Activated CD4-positive, alpha-beta T cell treated with anti-CD3 and anti-CD28 coated beads, Interleukin-2, Interleukin-6, amounts not matched to agents 100 ng/mL and 50 ng/mL, durations not matched to agents 16 hours and 8 hours (primary cell): ENCODE measurements at regions not wholly inside any gene's neighbourhood (a gene's known extent, or its start where the extent isn't known, plus 50 kb on each side); places are given as distances from the start of the nearest gene placed in this dataset.

ENCODE experiments used
- DNase-seq: peaks from one replicate; pipeline ENCODE4 v3.0.0-alpha.2; 2020

DNA sequence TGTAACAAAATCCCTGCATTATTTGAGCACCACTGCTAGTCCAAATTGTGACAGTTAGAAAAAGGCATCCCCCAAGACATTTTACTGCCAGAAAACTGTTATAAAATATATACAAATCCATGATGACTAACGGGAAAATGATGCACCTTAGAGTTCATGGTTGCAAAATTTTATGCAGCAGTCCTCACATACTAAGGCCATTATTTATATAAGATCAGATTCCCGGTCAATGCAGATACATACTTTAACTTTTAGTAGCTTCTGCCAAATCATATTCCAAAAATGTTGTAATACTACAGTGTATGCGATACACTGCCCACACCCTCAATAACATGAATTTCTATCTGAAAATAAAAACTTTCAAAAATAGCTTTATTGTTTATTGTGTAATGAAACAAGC lies 239.9 kb upstream of the ZNF32 start:
- DNase-seq = no peak

DNA sequence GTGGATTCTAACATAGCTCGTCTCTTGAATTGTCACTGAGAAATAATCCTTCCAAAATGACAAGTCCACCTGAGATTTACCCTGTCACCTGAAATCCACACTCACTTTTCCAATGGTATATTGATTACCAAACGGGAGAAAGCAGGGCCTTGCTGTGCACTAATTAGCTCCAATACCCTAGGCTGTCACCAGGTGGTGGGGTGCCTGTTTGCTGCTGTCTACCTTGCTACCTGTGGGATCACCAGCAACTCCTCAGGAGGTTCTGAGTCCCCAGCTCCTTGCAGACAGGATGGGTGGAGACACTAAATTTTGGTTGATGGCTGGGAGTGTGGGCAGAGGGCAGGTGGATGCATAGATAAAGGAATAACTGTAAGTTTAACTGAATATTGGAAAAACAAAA lies 237.2 kb upstream of the ZNF32 start:
- no peak for DNase-seq

DNA sequence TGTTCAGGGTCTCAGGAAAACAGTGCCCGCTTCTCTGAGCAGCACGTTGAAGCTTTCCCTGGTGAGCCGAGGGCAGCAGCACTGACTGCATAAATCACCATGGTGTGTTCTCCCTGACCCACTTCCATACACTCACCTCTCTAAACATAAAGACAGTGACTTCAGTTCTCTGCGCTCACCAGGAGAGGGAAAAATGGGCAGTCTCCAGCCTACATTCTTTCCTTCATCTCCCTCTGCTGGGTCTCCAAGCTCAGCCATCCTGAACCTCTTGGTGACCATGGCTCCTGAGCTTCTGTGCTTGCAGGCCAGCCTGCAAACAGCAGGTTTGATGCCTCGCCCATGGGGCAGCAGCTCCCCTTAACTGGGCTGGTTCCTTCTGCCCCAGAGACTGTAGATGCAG lies 236.6 kb upstream of the ZNF32 start:
- no peak for DNase-seq

DNA sequence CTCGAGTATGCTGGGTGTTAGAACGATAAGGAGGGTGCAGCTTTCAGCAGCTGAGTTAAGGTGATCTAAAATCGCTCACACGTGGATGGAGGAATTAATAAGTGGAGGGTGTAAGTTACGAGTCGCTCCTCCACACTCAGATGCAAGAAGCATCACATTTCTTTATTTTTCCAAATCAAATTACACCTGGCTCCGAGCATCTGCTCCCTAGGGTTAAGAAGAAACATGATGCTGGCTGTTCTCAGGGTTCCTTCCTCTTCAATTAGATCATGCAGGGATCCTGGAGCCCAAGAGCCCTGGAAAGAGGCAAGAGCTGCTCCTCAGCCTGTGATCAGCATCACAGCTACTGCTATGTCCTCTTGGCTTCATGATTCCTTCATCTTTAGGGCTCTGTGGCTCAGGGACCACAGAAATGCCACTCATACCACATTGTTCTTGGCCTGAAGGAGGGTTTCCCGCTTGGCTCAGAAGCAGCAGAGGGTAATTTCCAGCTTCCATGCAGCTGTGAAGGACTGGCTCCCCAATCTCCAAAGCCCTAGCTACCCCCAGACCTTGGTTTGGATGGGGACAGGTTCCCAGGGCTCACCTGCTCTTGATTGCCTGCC lies 235.9 kb upstream of the ZNF32 start:
- no peak for DNase-seq

DNA sequence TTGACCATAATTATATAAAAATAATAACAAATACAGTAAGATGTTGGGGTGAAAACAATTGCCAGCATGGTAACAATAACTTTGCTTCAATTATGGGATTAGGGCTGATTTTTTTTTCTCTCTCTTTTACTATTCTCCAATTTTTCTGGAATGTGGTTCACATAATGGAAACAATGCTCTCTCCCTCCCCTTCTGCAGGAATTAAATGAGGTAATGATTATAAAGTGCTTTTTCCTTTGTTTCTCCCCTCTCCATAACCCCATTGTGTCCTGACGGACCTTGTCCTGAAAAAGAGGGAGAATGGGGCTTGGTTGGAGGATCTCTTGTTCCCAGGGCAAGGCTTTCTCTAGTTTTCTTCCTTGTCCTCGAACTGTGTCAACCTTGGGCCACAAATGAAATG lies 234.0 kb upstream of the ZNF32 start:
- no peak for DNase-seq

DNA sequence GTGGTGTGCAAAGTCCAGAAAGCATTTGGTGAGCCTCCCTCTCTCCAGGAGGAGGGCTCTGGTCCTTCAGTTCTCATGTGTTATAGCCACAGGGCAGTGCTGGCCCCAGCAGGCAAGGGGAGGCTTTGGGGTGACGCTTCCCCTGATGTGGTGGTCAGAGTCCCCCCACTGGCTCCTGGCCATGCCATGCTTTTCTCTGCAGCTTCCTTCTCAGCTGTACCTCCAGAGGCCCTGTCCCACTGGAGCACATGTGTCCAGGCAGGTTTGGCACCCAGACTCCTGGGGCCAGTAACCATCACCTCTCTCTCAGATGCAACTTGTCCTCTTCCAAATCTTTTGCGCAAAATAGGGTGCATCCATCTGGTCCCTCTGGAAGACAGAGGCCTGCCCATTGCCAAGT lies 233.0 kb upstream of the ZNF32 start:
- DNase-seq = no peak

DNA sequence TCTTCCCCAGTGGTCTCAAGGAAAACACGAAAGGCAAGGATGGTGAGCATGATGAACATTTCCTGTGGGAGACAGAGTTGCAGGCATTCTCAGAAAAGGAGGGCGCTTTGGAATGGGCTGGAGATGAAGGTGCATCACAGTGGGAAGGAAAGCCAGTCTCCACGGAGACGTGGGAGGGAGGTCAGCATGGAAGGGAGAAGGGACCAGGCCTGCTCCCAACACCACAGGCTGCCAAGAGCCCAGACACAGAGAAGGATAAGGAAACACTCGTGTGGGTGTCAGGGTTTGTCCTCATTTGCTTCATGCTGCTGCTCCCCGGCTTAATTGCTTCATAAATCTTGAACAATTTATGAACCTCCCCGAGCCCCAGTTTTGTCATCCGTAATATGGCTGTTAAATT lies 231.5 kb upstream of the ZNF32 start:
- no peak for DNase-seq

DNA sequence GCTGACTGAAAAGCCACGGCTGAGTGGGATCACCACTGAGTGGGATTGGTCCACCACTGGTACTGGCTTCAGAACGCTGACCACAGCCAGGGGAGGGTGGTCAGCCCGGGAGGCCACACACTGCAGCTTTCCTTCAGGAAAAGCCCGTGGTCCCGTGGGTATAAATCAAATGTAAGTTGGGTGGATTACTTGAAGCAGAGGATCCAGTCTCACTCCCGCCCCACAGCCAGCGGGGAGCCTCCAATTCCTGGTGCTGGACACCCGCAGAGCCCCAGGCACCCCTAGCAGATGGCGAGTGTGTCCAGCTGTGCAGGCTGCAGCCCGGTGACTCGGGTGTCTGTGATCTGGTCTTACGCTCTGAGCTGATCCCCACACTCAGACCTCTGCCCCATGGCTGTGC lies 231.1 kb upstream of the ZNF32 start:
- DNase-seq = no peak

DNA sequence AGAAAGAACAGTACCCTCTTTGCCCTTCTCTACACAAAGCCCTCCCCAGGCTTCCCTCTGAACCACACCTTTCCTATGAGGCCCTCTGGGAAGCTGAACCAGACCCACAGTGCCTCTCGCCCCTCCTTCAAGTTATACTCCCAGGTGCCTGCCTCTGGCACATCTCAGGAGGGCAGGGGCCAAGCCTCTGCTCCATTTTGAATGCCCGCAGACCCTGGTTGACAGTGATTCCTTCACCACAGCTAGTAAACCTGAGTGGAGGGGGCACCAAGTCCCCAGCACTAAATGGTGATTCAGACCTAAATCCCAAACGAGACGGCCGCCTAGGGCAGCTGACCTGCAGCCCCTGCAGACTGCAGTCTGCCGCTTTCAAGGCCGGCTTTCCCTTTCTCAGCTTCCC lies 230.5 kb upstream of the ZNF32 start:
- DNase-seq = no peak

DNA sequence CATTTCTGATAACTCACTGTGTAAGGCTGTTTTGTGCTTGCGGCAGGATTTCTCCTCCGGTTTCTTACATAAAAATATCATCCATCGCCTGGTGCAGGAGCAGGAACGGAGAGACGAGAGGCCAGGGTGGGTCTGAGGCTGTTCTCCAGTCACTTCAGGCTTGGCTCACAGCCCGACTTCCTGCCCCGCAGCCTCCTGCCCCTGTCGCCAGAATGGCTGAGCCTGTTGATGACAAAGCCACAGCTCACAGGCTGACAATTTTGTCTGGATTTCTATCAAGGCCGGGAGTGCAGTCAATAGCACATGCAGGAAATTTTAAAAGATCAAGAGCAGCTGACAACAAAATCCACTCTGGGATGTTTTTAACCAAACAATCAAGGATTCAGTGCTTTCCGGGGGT lies 229.7 kb upstream of the ZNF32 start:
- no peak for DNase-seq

DNA sequence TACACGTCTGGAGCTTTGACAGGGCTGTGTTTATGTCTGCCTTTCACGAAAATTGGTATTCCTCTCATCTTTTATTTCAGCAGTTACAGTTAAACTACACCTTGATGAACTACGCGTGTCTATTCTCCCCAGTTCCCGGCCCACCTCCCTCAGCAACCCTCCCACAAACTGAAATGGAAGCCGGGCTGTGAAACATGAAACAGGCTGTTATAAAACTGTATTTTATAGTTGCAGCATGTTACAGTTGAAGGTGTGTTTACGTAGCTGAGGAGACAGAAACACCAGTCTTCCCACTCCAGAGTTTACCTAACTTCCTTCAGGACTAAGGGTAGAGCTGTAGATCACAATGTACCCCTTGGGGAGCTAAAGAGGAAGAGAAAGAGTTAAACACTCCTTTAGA lies 228.3 kb upstream of the ZNF32 start:
- no peak for DNase-seq

DNA sequence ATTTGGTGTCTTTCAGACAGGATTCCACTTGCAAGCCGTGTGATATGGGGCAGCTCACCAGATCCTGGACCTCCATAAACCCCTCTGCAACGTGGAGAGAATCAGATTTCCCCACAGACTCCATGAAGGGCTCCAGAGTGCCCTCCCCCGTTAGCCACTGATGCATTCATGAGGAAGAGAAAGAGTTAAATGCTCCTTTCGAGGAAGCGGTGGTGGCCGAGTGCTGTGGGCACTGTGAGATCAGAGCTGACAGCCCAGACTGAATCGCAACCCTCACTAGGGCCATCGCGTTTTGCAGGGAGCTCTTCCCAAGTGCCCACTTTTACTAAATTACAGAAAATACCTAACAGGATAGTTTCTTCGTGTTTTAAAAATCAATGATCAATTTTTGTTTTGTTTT lies 226.3 kb upstream of the ZNF32 start:
- no peak for DNase-seq

DNA sequence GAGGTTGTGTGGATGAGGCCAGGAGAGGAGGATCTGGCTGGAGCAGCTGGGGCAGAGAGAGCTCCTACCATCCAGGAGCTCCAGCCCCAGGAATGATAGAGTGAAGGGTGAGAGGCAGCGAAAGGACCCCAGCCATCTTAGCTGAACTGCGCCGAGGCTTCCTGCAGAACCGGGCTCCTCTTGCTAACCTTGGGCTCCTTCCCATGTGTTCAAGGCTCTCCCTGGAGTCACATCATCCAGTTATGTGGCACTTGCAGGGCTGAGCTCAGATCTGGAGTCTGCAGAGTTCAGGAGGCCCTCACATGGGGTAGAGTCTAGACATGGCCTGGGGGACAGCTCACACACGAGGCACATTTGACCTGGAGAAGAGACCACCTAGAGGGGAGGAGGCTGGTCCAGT lies 225.0 kb upstream of the ZNF32 start:
- DNase-seq = no peak

DNA sequence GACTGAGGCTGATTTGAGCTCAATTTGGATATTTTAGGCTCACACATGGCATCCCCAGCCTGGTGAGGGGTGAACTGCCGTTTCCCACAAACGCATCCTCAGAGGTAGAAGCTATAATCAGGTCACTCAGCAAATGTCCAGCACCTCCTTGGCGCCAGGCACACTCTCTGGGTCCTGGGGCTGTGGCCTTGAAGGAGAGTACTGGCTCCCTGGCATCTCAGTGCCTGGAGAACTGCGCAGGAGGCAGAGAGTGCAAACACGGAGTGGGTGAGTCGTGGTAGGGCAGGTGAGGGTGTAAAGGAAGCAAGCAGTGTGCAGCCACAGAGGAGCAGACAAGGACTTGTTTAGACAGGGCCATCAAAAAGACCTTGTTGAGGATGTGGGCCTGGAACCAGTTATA lies 224.0 kb upstream of the ZNF32 start:
- no peak for DNase-seq

DNA sequence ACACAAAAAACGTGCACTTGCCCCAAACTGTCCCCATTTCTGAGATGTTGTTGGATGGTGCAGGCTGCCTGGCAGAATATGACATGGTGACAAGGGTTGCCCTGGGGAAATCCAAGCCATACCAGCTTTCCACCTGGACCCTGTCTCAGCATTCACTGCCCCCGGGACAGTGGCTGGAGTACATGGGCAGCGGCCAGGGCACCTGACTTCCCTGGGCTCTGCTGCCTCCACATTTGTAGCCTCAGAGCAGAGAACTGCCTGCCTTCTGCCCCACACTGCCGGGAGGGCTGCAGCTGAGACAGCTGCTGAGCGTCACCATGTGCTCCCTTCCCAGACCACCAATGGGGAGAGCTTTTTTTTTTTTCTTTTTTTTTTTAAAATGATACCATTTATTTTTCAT lies 222.9 kb upstream of the ZNF32 start:
- DNase-seq = no peak

DNA sequence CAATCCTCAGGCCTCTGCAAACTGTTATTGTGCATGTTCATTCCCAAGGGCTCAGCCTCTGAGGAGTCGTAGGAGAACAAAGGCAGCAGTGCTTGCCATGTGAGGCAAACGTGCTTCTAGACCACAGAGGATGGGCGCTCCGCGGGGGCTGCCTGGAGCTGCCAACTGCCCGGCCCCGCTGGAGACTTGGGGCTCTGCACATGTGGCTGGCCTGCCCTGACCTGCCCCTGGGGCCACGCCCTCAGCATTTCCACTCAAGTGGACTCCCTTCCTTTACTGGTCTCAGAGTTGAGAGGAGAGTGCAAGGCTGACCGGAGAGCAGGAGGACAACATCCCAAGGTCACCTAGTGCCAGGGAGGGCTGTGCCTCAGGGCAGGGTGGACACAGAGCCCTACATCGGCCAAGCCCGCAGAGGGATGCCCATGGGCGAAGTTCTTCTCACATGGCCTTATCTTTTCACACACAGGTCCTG lies 222.3 kb upstream of the ZNF32 start:
- no peak for DNase-seq

DNA sequence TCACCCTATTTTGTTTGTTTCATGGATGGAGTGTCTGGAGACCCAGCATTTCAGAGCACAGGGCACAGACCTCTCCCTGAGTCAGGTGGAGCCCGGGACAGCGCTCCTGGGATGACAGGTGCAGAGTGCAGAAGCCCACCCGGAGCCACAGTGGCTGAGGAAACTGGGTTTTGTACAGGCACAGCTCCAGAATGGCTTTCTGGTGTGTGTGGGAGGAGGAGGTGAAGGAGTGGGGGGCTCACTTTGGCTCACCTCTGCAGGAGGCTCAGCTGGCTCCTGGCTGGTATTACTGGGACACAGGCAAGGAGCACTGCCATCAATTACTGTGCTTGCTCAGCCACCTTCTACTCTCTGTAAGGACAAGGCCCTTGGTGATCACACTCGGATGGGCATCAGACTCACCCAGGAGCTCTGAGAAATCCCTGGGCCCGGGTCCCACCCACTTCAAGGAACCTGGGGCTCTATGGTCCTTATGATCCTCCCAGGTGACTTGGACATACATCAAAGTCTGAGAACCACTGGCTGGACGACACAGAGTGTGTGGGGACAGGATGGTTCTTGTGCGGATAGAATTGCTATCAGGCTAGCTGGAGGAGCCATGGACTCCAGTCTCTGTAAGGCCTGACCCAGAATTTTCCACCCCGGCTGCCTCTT lies 221.1 kb upstream of the ZNF32 start:
- DNase-seq = no peak

DNA sequence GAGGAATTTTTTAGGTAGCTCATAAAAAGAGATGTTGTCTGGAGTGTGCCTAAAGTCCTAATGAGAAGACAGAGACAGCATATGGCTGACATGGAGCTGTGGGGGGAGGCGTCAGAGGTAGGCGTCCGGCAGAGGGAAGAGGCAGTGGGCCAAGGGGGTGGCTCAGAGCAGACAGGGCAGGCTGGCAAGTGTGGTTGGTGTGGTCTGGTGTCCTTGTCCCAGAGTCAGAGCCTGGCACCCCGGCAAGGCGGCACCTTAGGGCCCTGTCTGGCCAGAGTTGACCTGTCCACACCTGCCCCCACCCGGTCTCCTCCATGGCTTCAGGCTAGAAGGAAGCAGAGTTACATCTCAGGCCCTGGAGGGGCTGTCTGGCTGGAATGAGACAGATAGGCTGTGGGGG lies 220.3 kb upstream of the ZNF32 start:
- no peak for DNase-seq

DNA sequence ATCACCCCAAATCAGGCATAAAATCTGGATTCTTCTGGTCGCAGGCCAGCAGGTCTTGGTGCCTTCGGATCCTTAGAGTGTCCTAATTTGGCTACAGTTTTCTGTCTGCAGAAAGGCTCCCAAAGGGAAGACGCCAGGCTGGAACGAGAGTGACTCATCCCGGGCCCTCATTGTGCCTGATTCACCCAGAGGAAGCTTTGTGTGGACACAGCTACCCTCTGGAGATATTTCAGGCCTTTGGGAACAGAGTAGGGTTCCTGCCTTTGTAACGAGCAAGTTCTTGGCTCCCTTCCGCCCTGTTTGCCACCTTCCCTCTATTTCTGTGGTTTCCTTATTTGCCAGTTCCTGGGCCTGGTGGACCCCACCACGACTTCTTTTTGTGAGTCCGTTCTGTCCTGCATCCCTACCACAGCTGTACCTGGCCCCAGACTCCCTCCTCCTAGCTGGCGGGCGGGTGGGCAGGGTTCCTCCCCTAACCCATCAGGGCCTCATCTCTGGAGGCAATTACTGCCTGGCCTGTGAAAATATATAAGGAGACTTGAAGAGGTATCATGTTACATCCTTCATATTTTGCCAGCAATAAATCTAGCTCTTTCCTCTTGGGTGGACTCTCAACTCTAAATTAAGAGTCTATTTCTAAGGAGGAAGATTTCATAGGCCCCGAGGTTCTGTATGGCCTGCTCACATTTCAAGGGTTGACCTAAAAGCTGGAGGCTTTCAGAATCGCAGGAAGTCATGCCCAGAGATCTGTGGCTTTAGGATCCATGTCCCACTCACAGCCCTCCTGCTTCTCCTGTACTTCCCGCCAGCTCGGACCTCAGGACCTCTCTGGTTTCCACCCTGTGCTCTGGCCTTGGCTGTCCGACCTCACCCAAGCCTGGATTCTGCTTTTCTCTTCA lies 219.2 kb upstream of the ZNF32 start:
- no peak for DNase-seq

DNA sequence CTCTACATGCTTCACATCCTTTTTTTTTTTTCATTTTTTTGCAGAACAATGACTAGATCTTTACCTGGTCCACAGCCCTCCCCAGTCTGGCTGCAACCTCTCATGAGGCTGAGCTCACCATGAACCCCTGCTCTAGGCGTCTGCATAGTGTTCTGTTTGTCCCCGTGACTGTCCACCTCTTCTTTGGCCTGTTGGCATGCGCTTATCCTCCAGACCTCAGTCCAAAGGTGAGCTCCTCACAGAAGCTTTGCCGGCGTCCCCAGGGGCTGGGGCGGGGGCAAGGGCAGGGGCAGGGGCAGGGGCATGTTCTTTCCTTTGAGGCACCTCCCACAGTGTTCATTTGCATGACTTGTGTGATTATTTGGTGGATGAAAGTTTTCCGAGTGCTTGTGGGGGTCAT lies 218.4 kb upstream of the ZNF32 start:
- no peak for DNase-seq

DNA sequence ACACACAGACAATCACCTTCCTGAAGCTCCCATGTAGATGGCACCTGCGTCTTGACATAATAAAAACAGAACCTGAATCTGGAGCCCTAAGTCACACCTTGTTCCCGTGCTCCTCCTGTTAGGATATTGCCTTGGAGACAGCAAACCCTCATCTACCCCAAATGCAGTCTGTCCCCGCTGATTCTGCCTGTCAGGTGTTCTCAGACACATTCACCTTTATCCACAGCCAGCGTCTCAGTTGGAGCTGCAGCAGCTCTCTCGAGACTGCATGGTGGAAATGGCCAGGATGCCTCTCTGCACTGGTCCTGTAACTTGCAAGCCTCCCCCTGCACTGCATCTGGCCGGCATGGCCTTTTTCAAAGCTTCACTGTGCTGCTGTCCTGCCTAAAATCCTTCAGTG lies 218.0 kb upstream of the ZNF32 start:
- DNase-seq = no peak

DNA sequence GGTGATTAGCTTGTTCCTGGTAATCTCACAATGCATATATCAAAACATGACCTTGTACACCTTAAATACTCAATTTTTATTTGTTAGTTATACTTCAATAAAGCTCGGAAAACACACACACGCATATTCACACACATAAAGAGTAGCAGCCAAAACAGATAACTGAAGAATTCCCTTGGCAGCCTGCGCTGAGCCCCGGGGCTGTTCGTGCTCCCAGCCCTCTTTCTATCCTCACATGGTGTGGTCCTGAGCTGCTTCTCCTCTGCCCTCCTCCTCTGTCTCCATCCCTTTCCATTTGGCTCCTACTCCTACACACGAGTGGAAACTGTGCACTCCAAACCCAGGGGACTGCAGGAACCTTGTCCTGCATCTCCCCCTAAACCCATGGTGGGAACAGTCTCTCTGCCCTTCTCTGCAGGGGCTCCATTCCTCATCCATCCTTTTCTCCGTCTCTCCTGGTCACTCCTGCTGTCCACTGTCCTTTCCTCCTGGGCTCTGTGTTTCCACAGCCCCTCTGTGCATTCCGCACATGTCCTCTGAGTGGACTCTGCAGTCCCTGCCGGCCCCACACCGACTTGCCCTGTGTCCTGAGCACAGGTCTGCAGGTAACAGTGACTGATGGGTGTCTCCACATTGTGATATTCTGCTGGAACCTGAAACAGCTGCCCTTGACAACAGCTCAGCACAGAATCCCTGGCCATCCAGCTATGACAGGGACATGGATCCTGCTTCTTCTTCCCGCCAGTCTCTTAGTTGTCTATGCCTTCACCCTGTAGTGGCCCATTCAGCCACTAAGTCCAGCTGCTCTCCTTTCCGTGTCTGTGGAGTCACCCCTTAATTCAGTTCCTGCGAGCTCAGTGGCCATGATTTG lies 216.8 kb upstream of the ZNF32 start:
- no peak for DNase-seq

DNA sequence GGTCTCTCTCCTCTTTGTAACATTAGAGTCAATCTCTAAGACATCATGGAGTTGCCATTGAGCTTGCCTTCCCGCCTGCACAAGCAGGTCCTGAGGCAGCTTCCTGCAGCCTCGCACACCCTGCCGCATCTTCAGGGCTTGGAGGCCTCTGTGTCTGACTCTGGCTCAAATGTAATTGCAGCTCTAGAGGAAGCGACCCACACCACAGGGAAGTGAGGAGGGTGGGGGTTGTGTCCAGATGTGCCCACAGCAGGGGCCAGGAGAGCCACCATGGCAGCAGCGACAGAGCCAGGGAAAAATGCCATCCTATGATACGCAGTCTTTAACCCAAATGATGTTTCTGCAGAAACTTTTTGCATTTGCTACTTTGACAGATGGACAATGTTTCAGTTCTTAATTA lies 216.0 kb upstream of the ZNF32 start:
- no peak for DNase-seq
